ENCODE measurements at regions not wholly inside any gene's neighbourhood (a gene's known extent, or its start where the extent isn't known, plus 50 kb on each side); places are given as distances from the start of the nearest gene placed in this dataset.

- intact Hi-C loops (cut with DNase I; ENCODE audit: low total_unique reads) = no loop called here
- no peak overlapping the region for H3K4me3 ChIP-seq (ENCODE audit: low read depth, poor library complexity, severe bottlenecking)
- TF ChIP-seq CTCF (IDR thresholded peaks at IDR 0.05) = no peak
- no peak for TF ChIP-seq POLR2A (IDR thresholded peaks at IDR 0.05)
- DNase-seq (ENCODE audit: low spot score in 2 of 2) = no peak
- WGBS, 2 donors = 55 to 61% methylated on average over 5 of the region's 5 CpGs
Measured at GRCh38 chr18:67265464-67266245, 250.9 kb downstream of the DSEL start.

- WGBS, 2 donors = 53 to 67% methylated on average over 3 of the region's 3 CpGs
- no peak for DNase-seq (ENCODE audit: low spot score in 2 of 2)
- H3K4me3 ChIP-seq (ENCODE audit: low read depth, poor library complexity, severe bottlenecking) = no peak overlapping the region
- intact Hi-C loops (cut with DNase I; ENCODE audit: low total_unique reads) = no loop called here
- TF ChIP-seq CTCF (IDR thresholded peaks at IDR 0.05) (no peak), POLR2A (IDR thresholded peaks at IDR 0.05) (no peak)
Measured at GRCh38 chr18:67261931-67262552, 254.5 kb downstream of the DSEL start.

- no peak overlapping the region for H3K4me3 ChIP-seq (ENCODE audit: low read depth, poor library complexity, severe bottlenecking)
Measured at GRCh38 chr18:67260841-67261240, 255.7 kb downstream of the DSEL start.

GRCh38 chr18:67250776-67251424, 265.6 kb downstream of the DSEL start:
- intact Hi-C loops (cut with DNase I; ENCODE audit: low total_unique reads) = no loop called here
- no peak overlapping the region for H3K4me3 ChIP-seq (ENCODE audit: low read depth, poor library complexity, severe bottlenecking)
- no peak for TF ChIP-seq POLR2A (IDR thresholded peaks at IDR 0.05)
- no peak for TF ChIP-seq CTCF (IDR thresholded peaks at IDR 0.05)
- WGBS, 2 donors = 89 to 90% methylated on average over 9 of the region's 9 CpGs
- DNase-seq (ENCODE audit: low spot score in 2 of 2) = no peak

More at GRCh38 chr18:67260841-67261240, 255.7 kb downstream of the DSEL start:
- intact Hi-C loops (cut with DNase I; ENCODE audit: low total_unique reads) = no loop called here
- 83% methylated on average over 5 of the region's 5 CpGs for WGBS, 2 donors
- no peak for DNase-seq (ENCODE audit: low spot score in 2 of 2)
- TF ChIP-seq POLR2A (IDR thresholded peaks at IDR 0.05) (no peak), CTCF (IDR thresholded peaks at IDR 0.05) (no peak)

GRCh38 chr18:67243799-67244587, 272.5 kb downstream of the DSEL start:
- no peak overlapping the region for H3K4me3 ChIP-seq (ENCODE audit: low read depth, poor library complexity, severe bottlenecking)
- TF ChIP-seq CTCF (IDR thresholded peaks at IDR 0.05) = no peak
- no peak for TF ChIP-seq POLR2A (IDR thresholded peaks at IDR 0.05)
- DNase-seq (ENCODE audit: low spot score in 2 of 2) = no peak
- intact Hi-C loops (cut with DNase I; ENCODE audit: low total_unique reads) = no loop called here
- WGBS, 2 donors = 10 to 12% methylated on average over 3 of the region's 3 CpGs

All from lower leg skin (tissue), 4 donors.